H9 (cell line): ENCODE measurements at regions not wholly inside any gene's neighbourhood (a gene's known extent, or its start where the extent isn't known, plus 50 kb on each side); places are given as distances from the start of the nearest gene placed in this dataset.

ENCODE experiments used
- DNase-seq: peaks from one replicate; pipeline ENCODE4 v3.0.0-alpha.2; 2017
- H2AFZ ChIP-seq: one replicate; pipeline ENCODE4 v1.6.1; 2013; ENCODE audit warnings: mild to moderate bottlenecking, low read length, control low read depth, moderate library complexity
- H2AK5ac ChIP-seq: 2 replicates; pipeline ENCODE4 v1.6.1; 2013; ENCODE audit warnings: low read length, control low read depth, mixed read lengths; ENCODE audit not compliant: insufficient read length
- H2BK120ac ChIP-seq: one replicate; pipeline ENCODE4 v1.6.1; 2013; ENCODE audit warnings: low read depth, mild to moderate bottlenecking, low read length, control low read depth, inconsistent platforms; ENCODE audit not compliant: poor library complexity, severe bottlenecking
- H2BK12ac ChIP-seq: 2 replicates; pipeline ENCODE4 v1.6.1; 2013; ENCODE audit warnings: low read length, control low read depth, mixed read lengths, low read depth; ENCODE audit not compliant: insufficient read length
- H2BK15ac ChIP-seq: 2 replicates; pipeline ENCODE4 v1.6.1; 2013; ENCODE audit warnings: low read depth, low read length, control low read depth
- H2BK20ac ChIP-seq: one replicate; pipeline ENCODE4 v1.6.1; 2013; ENCODE audit warnings: low read depth, mild to moderate bottlenecking, low read length, control low read depth, inconsistent platforms; ENCODE audit not compliant: poor library complexity, severe bottlenecking
- H2BK5ac ChIP-seq: 2 replicates; pipeline ENCODE4 v1.6.1; 2013; ENCODE audit warnings: low read length, control low read depth, mixed read lengths; ENCODE audit not compliant: insufficient read length
- H3K14ac ChIP-seq: 2 replicates; pipeline ENCODE4 v1.6.1; 2013; ENCODE audit warnings: low read length, control low read depth; ENCODE audit not compliant: insufficient read depth
- H3K18ac ChIP-seq: 2 replicates; pipeline ENCODE4 v1.6.1; 2013; ENCODE audit warnings: low read depth, mild to moderate bottlenecking, mixed read lengths, low read length, control low read depth; ENCODE audit not compliant: insufficient read length
- H3K23ac ChIP-seq: 2 replicates; pipeline ENCODE4 v1.6.1; 2013; ENCODE audit warnings: low read length, control low read depth, mixed read lengths, low read depth; ENCODE audit not compliant: insufficient read length
- H3K23me2 ChIP-seq: 2 replicates; pipeline ENCODE4 v1.6.1; 2013; ENCODE audit warnings: low read depth, mild to moderate bottlenecking, mixed read lengths, low read length, control low read depth; ENCODE audit not compliant: insufficient read length, poor library complexity, severe bottlenecking
- H3K27ac ChIP-seq: 2 replicates; pipeline ENCODE4 v1.5.1; 2013; ENCODE audit warnings: low read length, control low read depth, mixed read lengths, low read depth; ENCODE audit not compliant: insufficient read length
- H3K27me3 ChIP-seq: 2 replicates; pipeline ENCODE4 v1.6.1; 2013; ENCODE audit warnings: low read length, control low read depth, inconsistent platforms; ENCODE audit not compliant: insufficient read depth
- H3K4ac ChIP-seq: 2 replicates; pipeline ENCODE4 v1.6.1; 2013; ENCODE audit warnings: low read depth, mild to moderate bottlenecking, control low read depth, inconsistent platforms, low read length, moderate library complexity
- H3K4me1 ChIP-seq: 2 replicates; pipeline ENCODE4 v1.6.1; 2013; ENCODE audit warnings: low read length, control low read depth, inconsistent platforms; ENCODE audit not compliant: insufficient read depth
- H3K4me2 ChIP-seq: 2 replicates; pipeline ENCODE4 v1.6.1; 2013; ENCODE audit warnings: low read length, control low read depth, mixed read lengths; ENCODE audit not compliant: insufficient read length, insufficient read depth
- H3K56ac ChIP-seq: 2 replicates; pipeline ENCODE4 v1.6.1; 2013; ENCODE audit warnings: low read depth, mild to moderate bottlenecking, mixed read lengths, low read length, control low read depth; ENCODE audit not compliant: insufficient read length
- H3K79me1 ChIP-seq: 2 replicates; pipeline ENCODE4 v1.6.1; 2013; ENCODE audit warnings: low read depth, mild to moderate bottlenecking, moderate library complexity, low read length, control low read depth, inconsistent platforms; ENCODE audit not compliant: insufficient read depth, poor library complexity, severe bottlenecking
- H3K79me2 ChIP-seq: 2 replicates; pipeline ENCODE4 v1.6.1; 2013; ENCODE audit warnings: low read length, control low read depth, inconsistent platforms; ENCODE audit not compliant: insufficient read depth
- H3K9ac ChIP-seq: 2 replicates; pipeline ENCODE4 v1.6.1; 2013; ENCODE audit warnings: low read length, control low read depth, mixed read lengths; ENCODE audit not compliant: insufficient read length; ENCODE audit errors: extremely low read depth
- H3K9me3 ChIP-seq: one replicate; pipeline ENCODE4 v1.6.1; 2013; ENCODE audit warnings: low read depth, low read length, inconsistent platforms; ENCODE audit not compliant: control insufficient read depth
- H3T11ph ChIP-seq: one replicate; pipeline ENCODE4 v1.6.1; 2013; ENCODE audit warnings: mild to moderate bottlenecking, low read length, control low read depth, inconsistent platforms
- H4K20me1 ChIP-seq: one replicate; pipeline ENCODE4 v1.6.1; 2013; ENCODE audit not compliant: control insufficient read depth, insufficient read length, insufficient read depth
- H4K5ac ChIP-seq: 2 replicates; pipeline ENCODE4 v1.6.1; 2013; ENCODE audit warnings: low read depth, mild to moderate bottlenecking, mixed read lengths, low read length, control low read depth; ENCODE audit not compliant: insufficient read length
- H4K8ac ChIP-seq: replicated peaks from 2 replicates; pipeline ENCODE4 v1.6.1; 2013; ENCODE audit warnings: low read length, control low read depth, mixed read lengths, low read depth; ENCODE audit not compliant: insufficient read length
- H4K91ac ChIP-seq: 2 replicates; pipeline ENCODE4 v1.6.1; 2013; ENCODE audit warnings: low read depth, mild to moderate bottlenecking, moderate library complexity, mixed read lengths, low read length, control low read depth; ENCODE audit not compliant: insufficient read length
- H3K27ac Mint-ChIP-seq, 3 experiments: 2 replicates in 2 of 3; 3 replicates in 1 of 3; pipeline ENCODE4 v1.8.0; 2020 to 2021; ENCODE audit warnings: mixed read lengths in 3 of 3, mild to moderate bottlenecking in 1 of 3, moderate library complexity in 1 of 3
- H3K27me3 Mint-ChIP-seq: 2 replicates; pipeline ENCODE4 v1.8.0; 2021; ENCODE audit warnings: low read depth, mild to moderate bottlenecking, moderate library complexity, mixed read lengths
- H3K36me3 Mint-ChIP-seq, 3 experiments: 2 replicates in 2 of 3; 3 replicates in 1 of 3; pipeline ENCODE4 v1.8.0; 2020 to 2021; ENCODE audit warnings: low read depth in 3 of 3, mixed read lengths in 3 of 3; ENCODE audit not compliant: insufficient read depth in 1 of 3
- H3K4me1 Mint-ChIP-seq, 2 experiments: 2 replicates each; pipeline ENCODE4 v1.8.0; 2020; ENCODE audit warnings: mixed read lengths in 2 of 2
- H3K4me3 Mint-ChIP-seq, 2 experiments: 2 replicates in 1 of 2; 3 replicates in 1 of 2; pipeline ENCODE4 v1.8.0; 2020 to 2021; ENCODE audit warnings: mild to moderate bottlenecking in 2 of 2, mixed read lengths in 2 of 2, moderate library complexity in 1 of 2
- H3K9me3 Mint-ChIP-seq, 2 experiments: 2 replicates in 1 of 2; 3 replicates in 1 of 2; pipeline ENCODE4 v1.8.0; 2020; ENCODE audit warnings: mild to moderate bottlenecking in 2 of 2, mixed read lengths in 2 of 2, moderate library complexity in 1 of 2
- WGBS: extraction: QIAGEN DNeasy Blood & Tissue Kit; methylation state at CpG from one replicate; pipeline ENCODE4 v1.1.7; 2013; ENCODE audit warnings: missing lambda C conversion rate, low lambda C conversion rate, mixed read lengths; ENCODE audit not compliant: insufficient read length; ENCODE audit errors: extremely low coverage; 5-methylcytosine and 5-hydroxymethylcytosine counted together
- TF ChIP-seq, protein P1 (sequence below): fragments of 200-600 bp; sonication (generic); conservative IDR thresholded peaks from 3 replicates; pipeline ENCODE4 v1.8.0; 2021; ENCODE audit warnings: antibody characterized with exemption, mild to moderate bottlenecking

- TF ChIP-seq, protein P1, sequence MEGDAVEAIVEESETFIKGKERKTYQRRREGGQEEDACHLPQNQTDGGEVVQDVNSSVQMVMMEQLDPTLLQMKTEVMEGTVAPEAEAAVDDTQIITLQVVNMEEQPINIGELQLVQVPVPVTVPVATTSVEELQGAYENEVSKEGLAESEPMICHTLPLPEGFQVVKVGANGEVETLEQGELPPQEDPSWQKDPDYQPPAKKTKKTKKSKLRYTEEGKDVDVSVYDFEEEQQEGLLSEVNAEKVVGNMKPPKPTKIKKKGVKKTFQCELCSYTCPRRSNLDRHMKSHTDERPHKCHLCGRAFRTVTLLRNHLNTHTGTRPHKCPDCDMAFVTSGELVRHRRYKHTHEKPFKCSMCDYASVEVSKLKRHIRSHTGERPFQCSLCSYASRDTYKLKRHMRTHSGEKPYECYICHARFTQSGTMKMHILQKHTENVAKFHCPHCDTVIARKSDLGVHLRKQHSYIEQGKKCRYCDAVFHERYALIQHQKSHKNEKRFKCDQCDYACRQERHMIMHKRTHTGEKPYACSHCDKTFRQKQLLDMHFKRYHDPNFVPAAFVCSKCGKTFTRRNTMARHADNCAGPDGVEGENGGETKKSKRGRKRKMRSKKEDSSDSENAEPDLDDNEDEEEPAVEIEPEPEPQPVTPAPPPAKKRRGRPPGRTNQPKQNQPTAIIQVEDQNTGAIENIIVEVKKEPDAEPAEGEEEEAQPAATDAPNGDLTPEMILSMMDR, result no peak
- H3K56ac ChIP-seq, result no peak overlapping the region
- H2AFZ ChIP-seq, result no peak overlapping the region
- DNase-seq, result peak; percentile 67
- Mint-ChIP-seq H3K9me3 (peaks cover 0 to 20% of the 10 kb centered on the region in 2 experiments; a peak in 4 of 5 replicates), H3K36me3 (peaks cover 0 to 1% (median 0%) of the 10 kb centered on the region in 3 experiments; a peak in 1 of 7 replicates), H3K27ac (no peak overlapping the region), H3K4me1 (peaks cover 3 to 32% of the 10 kb centered on the region in 2 experiments), H3K27me3 (peaks cover 99% of the 10 kb centered on the region), H3K4me3 (peak overlapping the region; percentile 76 to 89)
- H2BK15ac ChIP-seq, result no peak overlapping the region
- H3K9me3 ChIP-seq, result no peaks in the 10 kb centered on the region
- WGBS, result no CpG with 5 or more reads among the region's 20 CpGs
- no peak overlapping the region for H3K18ac ChIP-seq
- H3K9ac ChIP-seq, result no peak overlapping the region
- no peak overlapping the region for H4K91ac ChIP-seq
- no peak overlapping the region for H4K8ac ChIP-seq
- no peak overlapping the region for H2BK20ac ChIP-seq
- peak overlapping the region; percentile 67 for H3K4me2 ChIP-seq
- no peak overlapping the region for H3K23ac ChIP-seq
- H3K4ac ChIP-seq, result no peak overlapping the region
- no peaks in the 10 kb centered on the region for H3K79me2 ChIP-seq
- H4K5ac ChIP-seq, result no peak overlapping the region
- no peak overlapping the region for H2BK12ac ChIP-seq
- no peaks in the 10 kb centered on the region for H3K79me1 ChIP-seq
- H3K23me2 ChIP-seq, result peaks cover 9% of the 10 kb centered on the region
- no peak overlapping the region for H2BK120ac ChIP-seq
- no peaks in the 10 kb centered on the region for H4K20me1 ChIP-seq
- H2AK5ac ChIP-seq, result no peak overlapping the region
- peaks cover 45% of the 10 kb centered on the region for H3K27me3 ChIP-seq
- H3K4me1 ChIP-seq, result no peaks in the 10 kb centered on the region; the same call in 1 of the 2 replicates
- H3K27ac ChIP-seq, result no peak overlapping the region
- H3T11ph ChIP-seq, result no peak overlapping the region
- H3K14ac ChIP-seq, result no peak overlapping the region
- no peak overlapping the region for H2BK5ac ChIP-seq
Measured at GRCh38 chr6:28789553-28790083, 134.2 kb downstream of the TRIM27 start.
